HG03432 (cell line): ENCODE measurements at regions not wholly inside any gene's neighbourhood (a gene's known extent, or its start where the extent isn't known, plus 50 kb on each side); places are given as distances from the start of the nearest gene placed in this dataset.

Source experiments
- ATAC-seq: cut with Tn5 transposase; IDR thresholded peaks from one replicate; pipeline ENCODE4 v1.9.1; 2021; ENCODE audit warnings: mild to moderate bottlenecking, moderate library complexity; ENCODE audit not compliant: unreplicated experiment

- no peak for ATAC-seq
Measured at GRCh38 chr2:236977063-236977851, 108.4 kb upstream of the COPS8 start.

- ATAC-seq = no peak
Measured at GRCh38 chr2:236977852-236978398, 107.8 kb upstream of the COPS8 start.

GRCh38 chr2:236979664-236980063 lies 106.0 kb upstream of the COPS8 start:
- no peak for ATAC-seq

GRCh38 chr2:236980961-236981360 lies 104.7 kb upstream of the COPS8 start:
- ATAC-seq = no peak

- no peak for ATAC-seq
Measured at GRCh38 chr2:236981701-236982485, 103.8 kb upstream of the COPS8 start.

- no peak for ATAC-seq
Measured at GRCh38 chr2:236982693-236983455, 102.8 kb upstream of the COPS8 start.

GRCh38 chr2:236984046-236984445 lies 101.6 kb upstream of the COPS8 start:
- no peak for ATAC-seq

GRCh38 chr2:236985761-236986339 lies 99.8 kb upstream of the COPS8 start:
- no peak for ATAC-seq

GRCh38 chr2:236986524-236987330 lies 99.0 kb upstream of the COPS8 start:
- ATAC-seq = no peak

- no peak for ATAC-seq
Measured at GRCh38 chr2:236988216-236988615, 97.5 kb upstream of the COPS8 start.

GRCh38 chr2:236988690-236989624 lies 96.7 kb upstream of the COPS8 start:
- no peak for ATAC-seq

GRCh38 chr2:236990552-236990951 lies 95.1 kb upstream of the COPS8 start:
- ATAC-seq = no peak

- no peak for ATAC-seq
Measured at GRCh38 chr2:236991874-236992273, 93.8 kb upstream of the COPS8 start.

GRCh38 chr2:236993286-236993685 lies 92.4 kb upstream of the COPS8 start:
- ATAC-seq = no peak

- ATAC-seq = no peak
Measured at GRCh38 chr2:236994361-236994760, 91.3 kb upstream of the COPS8 start.

GRCh38 chr2:236997069-236997715 lies 88.5 kb upstream of the COPS8 start:
- ATAC-seq = no peak

- no peak for ATAC-seq
Measured at GRCh38 chr2:236998236-236998635, 87.5 kb upstream of the COPS8 start.

GRCh38 chr2:236998758-236999157 lies 86.9 kb upstream of the COPS8 start:
- ATAC-seq = no peak
